PC-3 (cell line): ENCODE measurements at regions not wholly inside any gene's neighbourhood (a gene's known extent, or its start where the extent isn't known, plus 50 kb on each side); places are given as distances from the start of the nearest gene placed in this dataset.

Source experiments
- EZH2 ChIP-seq: fragments of 300-600 bp; sonication (generic); IDR thresholded peaks from one replicate; pipeline ENCODE4 v1.6.1; 2017; ENCODE audit warnings: antibody characterized with exemption, mild to moderate bottlenecking, low read length; ENCODE audit not compliant: unreplicated experiment
- TF ChIP-seq, protein P1 (sequence below): fragments of 300-600 bp; sonication (generic); conservative IDR thresholded peaks from 2 replicates; pipeline ENCODE4 v1.5.1; 2017; ENCODE audit warnings: antibody characterized with exemption, low read depth, mild to moderate bottlenecking, low read length

DNA sequence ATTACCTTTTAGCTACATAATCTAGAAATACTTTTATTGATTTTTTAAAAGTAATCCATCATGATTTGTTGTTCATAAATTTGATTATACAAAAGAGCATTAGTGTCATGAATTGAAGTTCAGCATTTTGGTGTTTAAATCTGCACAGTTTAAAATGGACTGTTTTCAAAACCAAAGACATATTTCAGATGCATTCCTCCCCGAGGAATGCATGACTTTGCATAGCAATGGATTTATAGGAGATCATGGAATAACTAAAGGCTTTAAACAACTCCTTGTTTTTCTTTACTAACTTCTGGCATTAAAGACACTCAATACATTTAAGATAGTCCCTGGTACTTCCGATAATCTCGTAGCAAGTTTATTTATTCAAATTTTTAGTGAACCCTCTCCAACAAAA is 863.1 kb upstream of the TMPRSS15 start:
- TF ChIP-seq, protein P1, sequence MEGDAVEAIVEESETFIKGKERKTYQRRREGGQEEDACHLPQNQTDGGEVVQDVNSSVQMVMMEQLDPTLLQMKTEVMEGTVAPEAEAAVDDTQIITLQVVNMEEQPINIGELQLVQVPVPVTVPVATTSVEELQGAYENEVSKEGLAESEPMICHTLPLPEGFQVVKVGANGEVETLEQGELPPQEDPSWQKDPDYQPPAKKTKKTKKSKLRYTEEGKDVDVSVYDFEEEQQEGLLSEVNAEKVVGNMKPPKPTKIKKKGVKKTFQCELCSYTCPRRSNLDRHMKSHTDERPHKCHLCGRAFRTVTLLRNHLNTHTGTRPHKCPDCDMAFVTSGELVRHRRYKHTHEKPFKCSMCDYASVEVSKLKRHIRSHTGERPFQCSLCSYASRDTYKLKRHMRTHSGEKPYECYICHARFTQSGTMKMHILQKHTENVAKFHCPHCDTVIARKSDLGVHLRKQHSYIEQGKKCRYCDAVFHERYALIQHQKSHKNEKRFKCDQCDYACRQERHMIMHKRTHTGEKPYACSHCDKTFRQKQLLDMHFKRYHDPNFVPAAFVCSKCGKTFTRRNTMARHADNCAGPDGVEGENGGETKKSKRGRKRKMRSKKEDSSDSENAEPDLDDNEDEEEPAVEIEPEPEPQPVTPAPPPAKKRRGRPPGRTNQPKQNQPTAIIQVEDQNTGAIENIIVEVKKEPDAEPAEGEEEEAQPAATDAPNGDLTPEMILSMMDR: no peak
- TF ChIP-seq EZH2: no peak
